Trophoblast cell (in vitro differentiated cells and primary cell): ENCODE measurements at regions not wholly inside any gene's neighbourhood (a gene's known extent, or its start where the extent isn't known, plus 50 kb on each side); places are given as distances from the start of the nearest gene placed in this dataset.

ENCODE experiments used
- DNase-seq, 2 donors: peaks; one replicate each; pipeline ENCODE4 v3.0.0-alpha.2; 2016
- H2AFZ ChIP-seq: 2 replicates; pipeline ENCODE4 v1.6.1; 2013; ENCODE audit warnings: low read length, moderate library complexity, mild to moderate bottlenecking; ENCODE audit not compliant: insufficient read depth, poor library complexity
- H2AK5ac ChIP-seq: 2 replicates; pipeline ENCODE4 v1.6.1; 2013; ENCODE audit warnings: mild to moderate bottlenecking, low read length
- H2BK120ac ChIP-seq: 2 replicates; pipeline ENCODE4 v1.6.1; 2013; ENCODE audit warnings: low read length, mild to moderate bottlenecking, moderate library complexity; ENCODE audit not compliant: insufficient read depth, poor library complexity
- H2BK12ac ChIP-seq: 2 replicates; pipeline ENCODE4 v1.6.1; 2013; ENCODE audit warnings: mild to moderate bottlenecking, low read length, moderate library complexity
- H2BK5ac ChIP-seq: 2 replicates; pipeline ENCODE4 v1.6.1; 2013; ENCODE audit warnings: low read length, low read depth, moderate library complexity, mild to moderate bottlenecking; ENCODE audit not compliant: poor library complexity
- H3K14ac ChIP-seq: 2 replicates; pipeline ENCODE4 v1.6.1; 2013; ENCODE audit warnings: mild to moderate bottlenecking, low read length
- H3K18ac ChIP-seq: 2 replicates; pipeline ENCODE4 v1.6.1; 2013; ENCODE audit warnings: mild to moderate bottlenecking, low read length
- H3K23ac ChIP-seq: 2 replicates; pipeline ENCODE4 v1.6.1; 2013; ENCODE audit warnings: low read length
- H3K27ac ChIP-seq: 2 replicates; pipeline ENCODE4 v1.5.1; 2013; ENCODE audit warnings: low read depth, mild to moderate bottlenecking, inconsistent platforms, low read length, moderate library complexity
- H3K27me3 ChIP-seq: 2 replicates; pipeline ENCODE4 v1.6.1; 2013; ENCODE audit warnings: inconsistent platforms, mild to moderate bottlenecking, low read length, moderate library complexity; ENCODE audit not compliant: insufficient read depth
- H3K36me3 ChIP-seq, 2 experiments: 1 replicate in 1 of 2; 2 replicates in 1 of 2; pipeline ENCODE4 v1.6.1; 2013; ENCODE audit warnings: low read length in 2 of 2, mild to moderate bottlenecking in 2 of 2, moderate library complexity in 1 of 2; ENCODE audit not compliant: insufficient read depth in 2 of 2, control insufficient read depth in 1 of 2
- H3K4ac ChIP-seq: 2 replicates; pipeline ENCODE4 v1.6.1; 2013; ENCODE audit warnings: low read depth, mild to moderate bottlenecking, low read length, moderate library complexity
- H3K4me1 ChIP-seq, 2 experiments: 1 replicate in 1 of 2; 2 replicates in 1 of 2; pipeline ENCODE4 v1.6.1; 2013; ENCODE audit warnings: low read length in 2 of 2, mild to moderate bottlenecking in 2 of 2, moderate library complexity in 1 of 2; ENCODE audit not compliant: insufficient read depth in 2 of 2, control insufficient read depth in 1 of 2
- H3K4me2 ChIP-seq: 2 replicates; pipeline ENCODE4 v1.6.1; 2013; ENCODE audit warnings: inconsistent platforms, mild to moderate bottlenecking, low read length, moderate library complexity
- H3K4me3 ChIP-seq: 2 replicates; pipeline ENCODE4 v1.5.1; 2013; ENCODE audit warnings: mild to moderate bottlenecking, low read depth, low read length, inconsistent platforms
- H3K79me1 ChIP-seq: one replicate; pipeline ENCODE4 v1.6.1; 2013; ENCODE audit warnings: low read length
- H3K79me2 ChIP-seq: 2 replicates; pipeline ENCODE4 v1.6.1; 2013; ENCODE audit warnings: low read length, mild to moderate bottlenecking; ENCODE audit not compliant: control insufficient read depth, insufficient read depth, poor library complexity
- H3K9ac ChIP-seq: 2 replicates; pipeline ENCODE4 v1.6.1; 2013; ENCODE audit warnings: mild to moderate bottlenecking, low read length
- H3K9me3 ChIP-seq: 2 replicates; pipeline ENCODE4 v1.6.1; 2013; ENCODE audit warnings: low read depth, mild to moderate bottlenecking, control low read depth, inconsistent platforms, low read length; ENCODE audit not compliant: insufficient read depth
- H4K12ac ChIP-seq: 2 replicates; pipeline ENCODE4 v1.6.1; 2013; ENCODE audit warnings: low read depth, mild to moderate bottlenecking, low read length, moderate library complexity
- H4K8ac ChIP-seq: 2 replicates; pipeline ENCODE4 v1.6.1; 2013; ENCODE audit warnings: low read depth, mild to moderate bottlenecking, low read length, moderate library complexity
- H4K91ac ChIP-seq: one replicate; pipeline ENCODE4 v1.6.1; 2013; ENCODE audit warnings: low read depth, mild to moderate bottlenecking, low read length, moderate library complexity
- WGBS: extraction: QIAGEN DNeasy Blood & Tissue Kit; methylation state at CpG from one replicate; pipeline ENCODE4 v1.1.7; 2013; ENCODE audit warnings: missing lambda C conversion rate; ENCODE audit not compliant: insufficient read length, insufficient coverage; ENCODE audit errors: extremely low coverage; 5-methylcytosine and 5-hydroxymethylcytosine counted together

DNA sequence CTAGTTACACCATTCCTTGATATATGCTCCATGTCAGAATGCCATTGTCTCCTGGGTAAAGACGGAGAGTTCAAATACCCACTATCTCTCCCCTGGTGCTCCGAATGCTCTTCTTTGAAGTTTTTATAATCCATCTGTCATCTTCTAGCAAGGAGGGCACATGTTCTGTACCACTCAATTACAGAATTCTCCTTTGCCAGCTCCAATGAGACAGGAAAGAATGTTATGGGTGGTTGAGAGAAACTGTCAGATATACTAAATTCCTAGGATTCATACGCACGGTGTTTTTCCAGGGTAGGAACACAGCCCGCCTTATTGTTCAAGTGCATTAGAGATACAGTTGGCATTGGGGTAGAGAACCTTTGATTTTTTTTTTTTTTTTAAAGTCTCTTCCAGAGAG, 118.0 kb upstream of the ZNF536 start:
- H3K79me1 ChIP-seq: no peaks in the 10 kb centered on the region
- H3K18ac ChIP-seq: no peak overlapping the region
- H3K27ac ChIP-seq: no peak overlapping the region
- H3K36me3 ChIP-seq: no peaks in the 10 kb centered on the region
- H3K27me3 ChIP-seq: no peaks in the 10 kb centered on the region
- H3K23ac ChIP-seq: no peak overlapping the region
- H3K4ac ChIP-seq: no peak overlapping the region
- H3K14ac ChIP-seq: no peak overlapping the region
- no peak overlapping the region for H3K4me2 ChIP-seq
- H3K4me1 ChIP-seq: no peaks in the 10 kb centered on the region
- no peak overlapping the region for H2AK5ac ChIP-seq
- H4K12ac ChIP-seq: no peak overlapping the region
- WGBS: no CpG with 5 or more reads among the region's 5 CpGs
- H4K91ac ChIP-seq: no peak overlapping the region
- H3K9ac ChIP-seq: no peak overlapping the region
- no peak overlapping the region for H2BK5ac ChIP-seq
- no peak overlapping the region for H4K8ac ChIP-seq
- no peak overlapping the region for H2BK12ac ChIP-seq
- no peaks in the 10 kb centered on the region for H3K9me3 ChIP-seq
- H3K79me2 ChIP-seq: no peaks in the 10 kb centered on the region
- H2AFZ ChIP-seq: no peak overlapping the region
- no peak for DNase-seq
- no peak overlapping the region for H3K4me3 ChIP-seq
- no peak overlapping the region for H2BK120ac ChIP-seq

DNA sequence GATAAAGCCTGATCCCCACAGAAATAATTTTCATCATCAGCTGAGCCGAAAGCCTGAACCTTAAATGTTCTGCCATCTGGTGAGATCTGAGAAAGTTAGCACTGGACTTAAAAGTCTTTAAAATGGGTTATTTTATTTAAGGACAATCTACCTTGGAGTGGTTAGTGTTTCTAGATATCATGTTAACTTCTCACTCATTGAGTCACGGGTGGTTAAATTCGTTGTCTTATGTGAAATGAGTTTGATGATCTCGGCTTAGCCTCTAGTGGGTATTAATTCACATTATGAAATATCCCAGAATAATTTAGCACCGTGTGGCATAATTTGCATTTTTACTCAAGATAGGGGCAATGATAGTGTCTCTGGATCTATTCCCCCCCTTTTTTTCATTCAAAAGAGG, 117.4 kb upstream of the ZNF536 start:
- Histone ChIP-seq H3K27ac (no peak overlapping the region), H3K9me3 (no peaks in the 10 kb centered on the region), H3K79me2 (no peaks in the 10 kb centered on the region), H3K79me1 (no peaks in the 10 kb centered on the region), H3K4me1 (no peaks in the 10 kb centered on the region), H3K23ac (no peak overlapping the region), H2BK5ac (no peak overlapping the region), H3K14ac (no peak overlapping the region), H3K36me3 (no peaks in the 10 kb centered on the region), H4K12ac (no peak overlapping the region), H4K8ac (no peak overlapping the region), H2AK5ac (no peak overlapping the region), H3K27me3 (no peaks in the 10 kb centered on the region), H3K18ac (no peak overlapping the region), H3K4ac (no peak overlapping the region), H2BK12ac (no peak overlapping the region), H3K9ac (no peak overlapping the region), H4K91ac (no peak overlapping the region), H2AFZ (no peak overlapping the region), H3K4me2 (no peak overlapping the region), H3K4me3 (no peak overlapping the region), H2BK120ac (no peak overlapping the region)
- no CpG with 5 or more reads among the region's 5 CpGs for WGBS
- DNase-seq: no peak

DNA sequence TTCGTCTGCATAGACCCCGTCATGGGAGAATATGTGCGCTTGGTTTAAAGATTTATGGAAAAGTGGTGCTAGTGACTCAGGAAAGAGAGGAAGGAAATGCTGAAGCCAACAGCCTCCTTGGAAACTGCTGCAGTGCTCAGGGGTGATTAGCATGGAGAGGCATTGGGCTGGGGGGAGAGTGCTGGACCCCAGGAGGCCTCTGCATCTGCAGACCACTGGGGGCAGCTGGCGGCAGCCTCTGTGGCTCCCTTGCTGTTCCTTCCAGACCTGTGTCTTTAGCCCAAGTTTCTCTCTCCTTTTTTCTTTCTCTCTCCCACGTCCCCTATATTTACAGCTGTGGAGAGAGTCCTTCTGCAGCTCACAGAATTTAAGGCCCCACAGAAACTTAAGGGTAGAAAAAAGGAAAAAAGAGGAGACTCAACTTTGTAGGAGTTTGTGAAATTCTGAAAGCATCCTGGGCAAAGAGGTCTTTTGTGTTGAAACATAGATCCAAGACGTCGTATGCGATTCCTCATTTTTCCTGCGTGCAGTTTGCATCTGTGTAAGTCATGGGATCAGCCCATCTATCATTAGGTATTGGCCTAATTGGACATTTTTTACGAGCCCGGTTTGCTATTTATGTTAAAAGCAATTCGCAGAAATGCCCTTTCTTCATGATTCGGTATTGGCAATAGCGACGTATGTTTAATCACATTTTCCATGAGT, 116.2 kb upstream of the ZNF536 start:
- Histone ChIP-seq H4K91ac (no peak overlapping the region), H3K18ac (no peak overlapping the region), H2BK120ac (no peak overlapping the region), H2AFZ (no peak overlapping the region), H3K9me3 (peaks cover 2% of the 10 kb centered on the region), H4K12ac (no peak overlapping the region), H3K4me3 (no peak overlapping the region), H4K8ac (no peak overlapping the region), H3K23ac (no peak overlapping the region), H2AK5ac (no peak overlapping the region), H3K14ac (no peak overlapping the region), H3K4ac (no peak overlapping the region), H3K9ac (no peak overlapping the region), H3K79me1 (no peaks in the 10 kb centered on the region), H2BK12ac (no peak overlapping the region), H3K4me1 (no peaks in the 10 kb centered on the region), H3K4me2 (no peak overlapping the region), H3K79me2 (no peaks in the 10 kb centered on the region), H3K27me3 (no peaks in the 10 kb centered on the region), H3K27ac (no peak overlapping the region), H3K36me3 (no peaks in the 10 kb centered on the region), H2BK5ac (no peak overlapping the region)
- no CpG with 5 or more reads among the region's 15 CpGs for WGBS
- no peak for DNase-seq

DNA sequence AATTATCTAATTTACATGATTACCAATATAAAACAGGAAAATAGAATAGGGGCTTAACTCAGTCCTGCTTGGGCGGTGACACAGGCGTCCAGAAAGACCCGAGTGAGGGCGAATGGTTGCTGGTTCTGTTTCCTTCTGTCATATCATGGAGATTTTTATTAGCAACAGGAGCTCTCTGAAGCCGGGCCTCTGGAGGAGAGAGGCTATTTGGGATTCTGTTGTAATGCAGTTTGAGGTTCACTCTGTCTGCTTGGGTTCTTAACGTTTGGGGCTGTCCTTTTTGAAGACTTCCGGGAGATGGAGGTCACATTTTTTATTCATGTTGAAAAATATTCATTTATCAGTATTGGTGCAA, 115.7 kb upstream of the ZNF536 start:
- H3K4me1 ChIP-seq: no peaks in the 10 kb centered on the region
- no peaks in the 10 kb centered on the region for H3K79me1 ChIP-seq
- no peak overlapping the region for H2AFZ ChIP-seq
- H3K27me3 ChIP-seq: no peaks in the 10 kb centered on the region
- H3K23ac ChIP-seq: no peak overlapping the region
- H3K79me2 ChIP-seq: no peaks in the 10 kb centered on the region
- H3K36me3 ChIP-seq: no peaks in the 10 kb centered on the region
- H3K14ac ChIP-seq: no peak overlapping the region
- H4K8ac ChIP-seq: no peak overlapping the region
- no peak overlapping the region for H3K27ac ChIP-seq
- peaks cover 2% of the 10 kb centered on the region for H3K9me3 ChIP-seq
- no peak for DNase-seq
- H3K18ac ChIP-seq: no peak overlapping the region
- no peak overlapping the region for H2BK120ac ChIP-seq
- H3K4me2 ChIP-seq: no peak overlapping the region
- no CpG with 5 or more reads among the region's 7 CpGs for WGBS
- H2BK5ac ChIP-seq: no peak overlapping the region
- no peak overlapping the region for H3K4me3 ChIP-seq
- H2BK12ac ChIP-seq: no peak overlapping the region
- no peak overlapping the region for H3K4ac ChIP-seq
- no peak overlapping the region for H4K91ac ChIP-seq
- no peak overlapping the region for H3K9ac ChIP-seq
- no peak overlapping the region for H2AK5ac ChIP-seq
- no peak overlapping the region for H4K12ac ChIP-seq
